HEK293T (cell line): ENCODE measurements at regions not wholly inside any gene's neighbourhood (a gene's known extent, or its start where the extent isn't known, plus 50 kb on each side); places are given as distances from the start of the nearest gene placed in this dataset.

ENCODE experiments used
- BHLHE40 ChIP-seq: fragments of 450-650 bp; IDR thresholded peaks from 2 replicates; pipeline ENCODE4 v1.6.1; 2016; ENCODE audit warnings: mild to moderate bottlenecking, moderate library complexity, borderline replicate concordance
- ELF4 ChIP-seq: fragments of 450-650 bp; IDR thresholded peaks from 2 replicates; pipeline ENCODE4 v1.6.1; 2017; ENCODE audit warnings: antibody characterized with exemption
- FOXA1 ChIP-seq: fragments of 450-650 bp; IDR thresholded peaks from 2 replicates; pipeline ENCODE4 v1.6.1; 2016; ENCODE audit warnings: mild to moderate bottlenecking
- FOXK2 ChIP-seq: fragments of 450-650 bp; IDR thresholded peaks from 2 replicates; pipeline ENCODE4 v1.6.1; 2016; ENCODE audit warnings: mild to moderate bottlenecking
- FOXM1 ChIP-seq: fragments of 450-650 bp; IDR thresholded peaks from 2 replicates; pipeline ENCODE4 v1.6.1; 2017; ENCODE audit warnings: mild to moderate bottlenecking, borderline replicate concordance
- SP1 ChIP-seq: fragments of 450-650 bp; IDR thresholded peaks from 2 replicates; pipeline ENCODE4 v1.6.1; 2017
- SUZ12 ChIP-seq: fragments of 450-650 bp; IDR thresholded peaks from 2 replicates; pipeline ENCODE4 v1.6.1; 2016; ENCODE audit warnings: mild to moderate bottlenecking
- TARDBP ChIP-seq: fragments of 450-650 bp; IDR thresholded peaks from 2 replicates; pipeline ENCODE4 v1.6.1; 2016
- ZNF384 ChIP-seq: fragments of 450-650 bp; IDR thresholded peaks from 2 replicates; pipeline ENCODE4 v1.6.1; 2016
- TF ChIP-seq, protein P1 (sequence below): fragments of 450-650 bp; IDR thresholded peaks from 2 replicates; pipeline ENCODE4 v1.6.1; 2016

- TF ChIP-seq FOXK2 (no peak), BHLHE40 (no peak), ELF4 (no peak), TARDBP (no peak), SUZ12 (no peak), FOXA1 (no peak), FOXM1 (no peak), SP1 (no peak), ZNF384 (no peak)
- TF ChIP-seq, protein P1, sequence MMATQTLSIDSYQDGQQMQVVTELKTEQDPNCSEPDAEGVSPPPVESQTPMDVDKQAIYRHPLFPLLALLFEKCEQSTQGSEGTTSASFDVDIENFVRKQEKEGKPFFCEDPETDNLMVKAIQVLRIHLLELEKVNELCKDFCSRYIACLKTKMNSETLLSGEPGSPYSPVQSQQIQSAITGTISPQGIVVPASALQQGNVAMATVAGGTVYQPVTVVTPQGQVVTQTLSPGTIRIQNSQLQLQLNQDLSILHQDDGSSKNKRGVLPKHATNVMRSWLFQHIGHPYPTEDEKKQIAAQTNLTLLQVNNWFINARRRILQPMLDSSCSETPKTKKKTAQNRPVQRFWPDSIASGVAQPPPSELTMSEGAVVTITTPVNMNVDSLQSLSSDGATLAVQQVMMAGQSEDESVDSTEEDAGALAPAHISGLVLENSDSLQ, result peak; percentile 89
Measured at GRCh38 chr2:216756435-216756834, 61.1 kb upstream of the IGFBP5 start.
